GM19324 (cell line): ENCODE measurements at regions not wholly inside any gene's neighbourhood (a gene's known extent, or its start where the extent isn't known, plus 50 kb on each side); places are given as distances from the start of the nearest gene placed in this dataset.

ENCODE experiments used
- ATAC-seq: cut with Tn5 transposase; IDR thresholded peaks from one replicate; pipeline ENCODE4 v1.9.1; 2021; ENCODE audit warnings: mild to moderate bottlenecking, moderate library complexity; ENCODE audit not compliant: unreplicated experiment, low FRiP score

DNA sequence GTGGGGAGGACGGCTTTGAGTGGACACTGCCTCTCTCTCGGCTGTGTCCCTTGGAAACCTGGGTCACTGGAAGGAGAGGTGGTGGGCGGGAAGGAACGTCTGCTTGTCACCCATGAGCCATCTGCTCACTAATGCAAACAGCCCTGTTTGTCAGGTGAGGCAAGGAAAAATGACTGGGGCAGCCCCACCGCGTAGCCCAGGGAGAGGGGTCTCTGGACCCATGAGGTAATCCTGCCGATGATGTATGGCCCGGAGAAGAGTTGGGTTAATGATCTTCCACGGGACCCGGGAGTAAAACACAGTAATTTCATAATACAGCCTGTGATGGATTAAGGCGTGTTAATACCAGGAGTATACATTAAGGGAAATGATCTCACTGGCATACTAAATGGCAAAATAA, 197.0 kb downstream of the CYLD start:
- ATAC-seq: no peak

DNA sequence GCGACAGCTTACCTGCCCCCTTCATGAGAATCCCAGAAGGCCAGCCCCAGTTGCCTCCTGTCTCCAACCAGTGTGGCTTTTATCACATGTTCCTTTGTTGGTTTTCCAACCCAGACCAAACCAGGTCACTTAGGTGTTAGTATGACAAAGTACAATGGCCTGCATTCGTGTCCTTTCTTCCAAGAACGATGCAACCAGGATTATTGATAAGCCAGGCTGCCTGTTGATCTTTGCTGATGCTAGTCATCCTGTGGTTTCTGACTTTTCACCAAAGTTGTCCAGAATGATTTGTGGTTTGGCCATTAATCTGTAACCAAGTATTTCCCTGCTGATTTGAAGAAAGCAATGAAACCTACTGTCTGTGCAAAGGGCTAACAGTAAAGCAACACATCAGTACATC, 191.4 kb downstream of the CYLD start:
- no peak for ATAC-seq

DNA sequence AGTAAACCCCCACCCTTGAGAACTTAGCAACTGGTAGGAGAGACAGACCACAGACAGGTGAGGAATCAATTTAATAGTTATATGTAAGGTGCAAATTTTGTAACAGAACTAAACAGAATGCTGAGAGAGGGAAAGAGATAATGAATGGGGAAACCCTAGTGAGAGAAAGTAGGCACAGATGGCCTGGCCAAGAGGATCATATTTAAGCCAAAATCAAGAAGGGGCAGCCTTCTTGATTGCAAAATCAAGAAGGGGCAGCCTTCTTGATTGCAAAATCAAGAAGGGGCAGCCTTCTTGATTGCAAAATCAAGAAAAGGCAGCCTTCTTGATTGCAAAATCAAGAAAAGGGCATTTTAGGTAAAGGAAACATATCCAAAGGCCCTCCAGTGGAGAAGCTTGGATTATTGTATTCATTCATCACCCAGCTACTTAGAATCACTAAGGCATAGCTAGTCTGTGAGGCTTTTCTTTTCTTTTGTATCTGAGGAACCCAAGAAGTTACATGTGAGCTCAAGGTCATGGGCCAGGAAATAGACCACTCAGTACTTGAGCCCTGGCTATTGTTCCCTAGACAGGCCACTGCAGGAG, 190.6 kb downstream of the CYLD start:
- ATAC-seq: no peak

DNA sequence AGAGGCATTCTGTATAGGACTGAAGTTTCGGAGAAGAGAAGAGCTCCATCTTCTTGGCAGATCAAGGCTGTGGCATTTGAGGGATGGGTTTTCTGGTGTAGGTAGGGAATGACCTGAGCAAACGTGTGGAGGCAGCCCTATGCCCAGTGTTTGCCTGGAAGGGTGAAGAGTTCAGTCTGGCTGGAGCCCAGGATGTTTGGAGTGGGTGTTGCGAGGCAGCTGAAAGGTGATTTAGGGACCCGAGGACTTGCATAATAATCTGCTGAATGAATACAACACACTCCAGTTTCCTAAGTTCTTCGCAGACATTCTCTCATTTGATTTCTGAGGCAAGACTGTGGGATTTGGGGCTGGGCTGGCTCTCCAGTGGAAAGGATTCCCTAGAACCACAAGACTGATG, 186.2 kb downstream of the CYLD start:
- ATAC-seq: no peak

DNA sequence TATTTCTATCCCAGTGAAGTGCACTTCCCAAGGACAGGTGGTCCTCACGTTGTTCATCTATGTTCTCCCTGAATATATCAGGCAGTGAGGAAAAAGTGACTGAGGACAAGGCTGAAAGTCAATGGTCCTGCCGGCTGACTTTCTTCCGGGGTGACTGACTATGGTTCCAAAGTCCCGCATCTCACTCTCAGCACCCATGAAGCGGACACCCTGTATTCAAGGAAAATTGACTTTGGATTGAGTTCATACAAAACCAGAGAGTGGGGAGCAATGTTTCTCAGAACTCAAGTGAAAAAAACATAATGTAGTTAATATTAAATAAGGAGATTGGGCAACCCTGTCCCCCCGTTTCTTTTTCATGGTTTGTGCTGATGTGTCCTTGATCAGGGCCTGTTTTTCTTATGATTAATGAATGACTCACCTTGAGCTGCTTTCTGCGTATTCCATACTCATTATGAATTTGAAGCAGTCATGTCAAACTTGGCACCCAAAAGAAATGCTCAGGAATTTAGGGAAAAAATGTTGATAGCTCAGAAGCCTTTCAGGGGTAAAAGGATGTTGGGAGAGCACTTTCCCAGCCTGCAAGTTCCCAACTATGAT, 184.0 kb downstream of the CYLD start:
- no peak for ATAC-seq

DNA sequence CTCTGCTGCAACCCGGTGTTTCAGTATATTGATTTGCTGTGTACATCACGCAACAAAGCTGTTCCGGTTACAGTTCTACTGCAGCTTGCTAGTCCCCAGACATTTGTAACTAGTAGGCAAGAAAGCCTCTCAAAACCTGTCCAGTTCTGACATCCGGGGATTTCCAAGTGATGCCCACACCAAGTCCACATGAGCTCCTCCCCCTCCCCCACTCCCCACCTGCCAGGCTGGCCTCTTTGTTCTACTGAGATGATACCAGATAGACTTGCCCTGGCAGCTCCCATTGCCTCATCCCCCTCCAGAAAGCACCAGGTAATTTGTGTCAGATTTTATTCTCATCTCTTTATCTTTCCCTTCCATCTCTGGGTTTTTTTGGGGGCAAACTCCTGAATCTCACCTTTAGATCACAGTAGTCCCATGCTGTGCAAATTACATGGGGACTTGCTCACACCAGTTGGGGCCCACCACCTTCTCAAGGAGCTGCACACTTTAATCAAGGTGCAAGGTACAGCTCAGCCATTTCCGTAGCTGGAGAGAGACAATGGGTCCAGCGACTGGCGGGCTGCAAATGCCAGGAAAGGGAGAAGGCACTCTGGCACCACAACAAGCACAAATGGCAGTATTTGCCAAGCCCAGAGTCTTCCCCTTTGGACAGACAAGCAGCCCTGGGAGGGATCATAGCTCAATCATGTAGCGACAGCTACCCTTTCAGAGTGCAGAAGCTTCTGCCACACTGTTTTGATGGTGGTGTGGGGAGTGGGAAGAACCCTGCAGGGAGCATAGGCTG, 183.1 kb downstream of the CYLD start:
- ATAC-seq: no peak

DNA sequence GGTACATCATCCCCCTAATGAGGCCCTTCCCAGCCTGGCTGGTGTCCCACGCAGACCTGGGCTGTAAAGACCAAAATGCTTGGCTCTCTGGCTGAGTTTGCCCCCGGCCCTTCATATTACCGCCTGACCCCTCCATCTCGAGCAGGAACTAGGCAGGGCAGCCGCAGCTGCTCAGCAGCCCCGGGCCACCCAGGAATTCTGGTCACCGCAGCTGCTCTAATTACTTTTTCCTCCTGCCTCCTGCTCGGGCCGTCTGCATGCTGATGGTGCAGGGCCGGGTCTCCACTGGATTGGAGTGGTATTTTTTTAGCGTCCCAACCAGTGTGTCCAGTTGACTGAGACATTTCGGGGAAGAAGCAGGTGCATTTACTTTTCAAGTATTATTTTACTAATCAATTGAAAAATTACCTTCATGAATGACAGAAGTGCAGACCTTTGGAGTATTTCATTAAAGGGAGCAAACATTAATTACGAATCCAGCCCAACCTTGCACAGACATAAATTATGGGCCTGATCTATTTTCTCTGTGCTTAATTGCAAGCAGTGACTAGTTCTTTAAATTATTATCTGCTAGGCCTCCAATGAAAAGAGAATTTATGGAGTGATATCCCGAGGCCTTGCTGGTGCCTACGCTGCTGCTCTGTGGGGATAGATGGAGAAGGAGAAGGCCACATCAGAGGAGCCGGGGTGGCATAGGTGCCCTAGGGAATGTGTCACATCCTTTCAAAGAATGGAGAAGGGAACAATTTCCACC, 176.2 kb downstream of the CYLD start:
- no peak for ATAC-seq

DNA sequence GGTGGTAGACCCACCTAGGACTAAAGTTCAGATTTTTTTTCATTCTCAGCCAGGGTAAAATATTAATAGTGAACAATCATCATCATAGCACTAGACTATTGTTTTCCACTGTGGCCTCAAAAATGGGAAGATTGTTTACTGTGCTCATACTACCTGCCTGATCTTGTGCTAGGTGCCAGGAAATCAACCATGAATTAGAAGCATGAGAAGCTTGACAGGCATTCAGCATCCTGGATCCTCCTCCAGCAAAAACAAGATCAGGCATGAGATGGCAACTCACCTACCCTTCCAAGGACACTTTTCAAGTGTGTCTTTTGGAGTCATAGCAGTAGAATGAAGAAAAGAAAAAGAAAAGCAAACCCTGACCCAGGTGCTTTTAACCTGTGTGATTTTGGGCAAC, 174.2 kb downstream of the CYLD start:
- no peak for ATAC-seq

DNA sequence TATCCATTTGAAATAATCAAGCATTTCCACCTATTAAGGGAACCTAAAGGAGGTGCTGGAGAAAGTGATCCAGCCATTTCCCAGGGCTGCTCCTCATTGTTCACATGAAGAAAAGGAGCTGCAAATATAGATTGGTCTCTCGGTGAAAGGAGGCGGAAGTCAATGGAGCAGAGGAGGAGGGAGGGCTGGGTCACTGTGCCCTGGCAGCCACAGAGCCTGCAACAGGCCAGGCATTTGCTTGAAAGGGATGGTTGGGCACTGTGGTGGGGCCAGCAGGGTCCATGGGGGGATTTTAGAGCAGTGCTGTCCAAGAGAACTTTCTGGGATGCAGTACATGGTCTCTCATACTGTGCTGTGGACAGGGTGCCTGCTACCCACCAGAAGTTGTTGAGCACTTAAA, 173.2 kb downstream of the CYLD start:
- ATAC-seq: no peak

DNA sequence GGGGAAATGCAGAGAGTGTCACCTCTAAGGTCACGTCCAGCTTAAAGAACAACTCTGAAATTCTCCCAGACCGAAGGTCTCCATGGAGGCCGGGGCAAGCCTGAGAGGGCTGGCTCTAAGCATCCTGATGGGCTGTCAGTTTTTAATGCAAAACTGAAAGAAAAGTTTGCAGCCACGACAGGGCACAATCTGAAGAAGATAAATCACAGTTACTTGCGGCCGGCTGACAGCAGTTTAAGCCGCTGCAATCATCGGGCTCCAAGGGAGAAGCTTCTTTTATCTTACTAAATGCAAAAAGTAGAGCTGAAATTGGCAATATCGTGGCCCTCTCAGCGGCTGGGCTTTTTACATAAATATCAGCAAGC, 168.8 kb downstream of the CYLD start:
- ATAC-seq: no peak

DNA sequence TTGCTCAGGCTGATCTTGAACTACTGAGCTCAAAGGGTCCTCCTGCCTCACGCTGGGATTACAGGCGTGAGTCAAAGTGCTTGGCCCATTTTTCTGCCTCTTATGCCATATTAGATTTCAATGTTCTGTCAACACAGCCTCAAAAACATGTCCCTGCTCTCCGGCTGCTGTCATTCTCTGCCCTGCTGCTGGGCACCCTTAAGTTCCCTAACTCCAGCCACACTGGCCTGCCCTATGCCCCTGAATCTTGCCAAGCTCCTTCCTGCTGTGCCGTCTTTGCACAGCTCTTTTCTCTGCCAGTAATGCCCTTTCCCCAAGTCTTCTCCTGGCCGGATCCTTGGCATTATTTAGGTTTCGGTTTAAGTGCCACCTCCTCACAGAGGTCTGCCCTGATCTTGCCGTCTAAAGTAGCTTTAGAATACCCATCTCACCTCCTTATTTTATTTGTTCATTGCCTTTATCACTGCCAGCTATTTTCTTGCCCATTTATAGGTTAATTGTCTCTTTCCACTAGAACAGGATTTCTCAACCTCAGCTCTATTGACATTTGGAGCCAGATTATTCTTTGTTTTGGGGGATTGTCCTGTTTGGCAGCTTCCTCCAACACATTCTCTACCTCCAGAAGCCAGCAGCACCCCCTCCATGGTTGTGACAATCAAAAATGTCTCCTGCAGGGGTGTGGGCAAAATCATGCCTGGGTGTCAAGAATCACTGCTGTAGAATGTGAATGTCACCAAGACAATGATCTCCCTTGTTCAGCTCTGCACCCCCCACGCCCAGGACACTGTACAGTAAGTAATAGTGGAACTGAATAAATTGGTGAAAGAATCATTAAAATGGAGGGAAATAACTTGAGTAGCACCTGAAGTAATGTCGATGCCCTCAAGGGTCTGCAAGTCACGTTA, 168.2 kb downstream of the CYLD start:
- ATAC-seq: no peak

DNA sequence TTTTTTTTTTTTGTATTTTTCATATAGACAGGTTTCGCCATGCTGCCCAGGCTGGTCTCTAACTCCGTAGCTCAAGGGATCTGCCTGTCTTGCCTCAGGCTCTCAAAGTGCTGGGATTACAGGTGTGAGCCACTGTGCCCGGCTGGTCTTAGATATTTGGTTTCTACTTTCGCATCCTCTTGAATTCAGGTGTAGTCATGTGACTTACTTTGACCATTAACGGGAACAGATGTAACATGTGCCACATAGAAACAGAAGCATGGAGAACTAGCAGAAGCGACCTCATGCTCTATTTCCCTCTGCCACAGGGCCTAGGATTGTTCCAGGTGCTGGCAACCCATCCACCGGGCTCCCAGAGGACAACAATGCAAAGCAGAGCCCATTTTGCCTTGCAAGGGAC, 166.6 kb downstream of the CYLD start:
- no peak for ATAC-seq

DNA sequence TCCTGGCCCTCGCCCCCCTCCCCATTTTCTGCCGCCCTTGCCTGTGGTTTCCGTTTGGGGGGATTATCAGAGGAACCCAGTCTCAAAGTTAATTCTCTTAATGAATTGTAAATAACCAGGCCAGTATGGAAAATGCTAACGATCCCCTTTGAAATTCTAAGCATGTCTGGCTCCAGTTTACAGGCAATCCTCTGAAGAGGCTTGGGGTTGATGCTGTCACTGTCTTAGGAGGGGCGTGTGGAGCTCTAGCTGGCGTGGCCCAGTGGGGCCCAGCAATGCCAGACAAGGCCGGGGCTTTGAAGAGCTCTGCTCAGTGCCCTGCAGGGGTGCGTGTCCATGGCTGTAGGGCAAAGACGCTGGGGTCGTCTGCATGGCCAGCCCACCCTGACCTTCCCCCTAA, 164.6 kb downstream of the CYLD start:
- ATAC-seq: no peak

DNA sequence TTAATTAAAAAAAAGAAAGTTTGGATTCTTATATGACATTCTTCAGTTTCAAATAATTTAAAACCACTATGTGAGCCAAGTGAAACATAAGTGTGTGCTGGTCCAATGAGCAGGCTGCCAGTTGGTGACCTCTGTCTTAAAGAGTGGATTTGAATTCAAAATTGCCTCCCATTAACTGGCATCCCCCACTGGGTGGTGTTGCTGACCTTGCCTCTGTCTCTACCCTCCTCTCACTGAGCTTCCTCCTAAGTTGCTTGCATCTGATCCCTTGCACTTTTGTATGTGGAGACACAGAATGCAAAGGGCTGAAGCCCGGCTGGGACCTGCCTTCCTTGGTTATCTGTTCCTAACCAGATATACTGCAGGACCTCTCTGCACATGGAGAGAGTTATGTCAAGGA, 160.6 kb downstream of the CYLD start:
- no peak for ATAC-seq

DNA sequence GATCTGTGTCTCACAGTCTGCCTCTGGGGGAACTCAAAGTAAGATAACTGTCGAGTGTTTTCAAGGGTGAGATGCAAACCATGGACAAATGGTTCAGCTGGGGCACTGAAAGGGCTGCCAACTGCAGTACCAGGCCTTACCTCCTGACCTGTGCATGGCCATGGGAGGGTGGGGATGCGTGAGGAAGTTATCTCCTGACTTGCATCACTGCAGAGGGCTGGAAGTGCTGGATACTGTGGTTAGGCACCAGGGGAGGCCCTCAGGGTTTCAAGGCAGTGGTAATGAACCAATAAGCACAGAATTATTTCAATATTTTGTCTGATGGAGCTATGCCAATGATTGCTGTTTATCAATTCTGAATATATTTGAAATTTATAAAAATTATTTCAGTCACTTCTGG, 159.2 kb downstream of the CYLD start:
- no peak for ATAC-seq

DNA sequence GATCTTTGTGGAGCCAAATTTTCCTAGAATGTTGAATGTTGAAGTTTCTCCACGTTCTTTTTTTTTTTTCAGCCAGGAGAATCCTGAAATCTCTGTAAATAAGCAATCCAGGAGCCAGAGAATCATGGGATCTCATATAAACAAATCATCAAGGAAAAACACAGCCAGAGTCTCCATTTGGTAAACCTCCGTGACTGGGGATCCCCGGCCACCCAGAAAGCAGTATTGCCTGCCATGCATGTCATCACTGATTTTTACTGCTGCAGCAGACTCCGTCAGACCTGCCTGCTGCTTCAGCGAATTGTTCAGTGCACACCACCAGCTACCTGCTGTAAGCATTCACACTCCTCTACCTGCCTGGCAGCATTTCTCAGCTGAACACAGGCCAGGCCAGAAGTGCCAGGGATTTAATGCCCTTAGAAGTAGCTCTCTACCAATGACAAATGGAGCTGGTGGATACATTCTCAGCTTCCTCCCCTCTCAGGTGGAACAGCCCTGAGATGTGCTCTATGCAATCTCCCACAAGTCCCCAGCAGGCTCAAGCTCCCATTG, 158.6 kb downstream of the CYLD start:
- no peak for ATAC-seq

DNA sequence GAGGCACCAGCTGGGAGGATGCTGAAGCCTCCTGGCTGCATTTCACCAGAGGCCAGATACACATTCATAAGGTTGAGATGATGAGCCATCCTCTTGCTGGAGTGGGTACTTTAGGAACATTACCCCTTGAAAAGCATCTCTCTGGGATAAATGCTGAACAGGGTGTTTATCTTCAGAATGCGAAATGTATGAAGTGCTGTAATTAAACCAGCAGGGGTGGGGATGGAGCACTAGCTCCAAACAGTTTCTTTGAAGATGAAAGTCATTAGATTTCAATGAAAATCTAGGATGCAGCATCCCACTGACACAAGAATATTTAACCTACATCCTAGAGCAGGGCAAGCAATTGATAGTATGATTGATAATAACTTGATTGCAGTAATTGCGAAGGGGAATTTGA, 158.1 kb downstream of the CYLD start:
- ATAC-seq: no peak

DNA sequence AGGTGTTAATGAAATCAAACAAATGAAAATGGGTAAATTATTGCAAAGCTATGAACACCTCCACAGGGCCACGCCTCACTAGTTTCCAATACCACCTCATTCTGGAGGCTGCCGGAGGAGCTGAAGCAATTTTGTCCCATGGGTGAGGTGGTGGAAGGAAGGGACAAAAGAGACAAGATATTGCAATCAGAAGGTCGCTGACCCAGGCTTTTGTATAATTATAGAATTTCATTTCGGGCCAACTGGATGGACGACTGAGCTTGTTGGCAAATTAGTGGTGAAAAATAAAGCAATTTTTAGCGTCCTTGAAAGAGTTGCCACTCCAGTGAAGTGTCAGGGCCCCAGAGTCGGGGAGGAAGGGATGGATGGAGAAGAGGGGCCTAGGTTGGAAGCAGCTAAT, 147.9 kb downstream of the CYLD start:
- no peak for ATAC-seq

DNA sequence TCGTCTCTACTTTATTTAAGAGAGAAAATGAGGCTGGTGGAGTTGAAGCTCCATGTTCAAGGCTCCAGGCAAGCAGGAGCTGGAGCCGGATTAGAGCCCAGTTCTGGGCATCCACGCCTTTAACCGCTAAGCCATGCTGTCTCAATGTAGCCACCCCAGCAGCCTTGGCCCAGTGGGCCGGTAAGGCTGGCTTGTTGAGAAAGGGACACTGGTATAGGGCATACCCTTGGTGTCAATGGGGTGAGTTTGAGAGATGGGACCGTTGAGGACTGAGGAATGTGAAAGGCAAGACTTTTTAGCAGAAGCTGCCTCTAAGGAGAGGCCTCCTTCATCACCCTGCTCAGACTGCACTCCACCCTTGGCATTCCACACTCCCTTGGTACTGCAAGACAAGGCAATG, 147.4 kb downstream of the CYLD start:
- ATAC-seq: no peak
